Iris pigment epithelial cell (primary cell): ENCODE measurements at regions not wholly inside any gene's neighbourhood (a gene's known extent, or its start where the extent isn't known, plus 50 kb on each side); places are given as distances from the start of the nearest gene placed in this dataset.

Experiments
- DNase-seq: peaks from one replicate; pipeline ENCODE4 v3.0.0-alpha.2; 2011; ENCODE audit warnings: low read depth

GRCh38 chr6:10465629-10466499 is 51.0 kb upstream of the TFAP2A start:
- DNase-seq: peak; percentile 59
